ENCODE measurements at regions not wholly inside any gene's neighbourhood (a gene's known extent, or its start where the extent isn't known, plus 50 kb on each side); places are given as distances from the start of the nearest gene placed in this dataset.

DNA sequence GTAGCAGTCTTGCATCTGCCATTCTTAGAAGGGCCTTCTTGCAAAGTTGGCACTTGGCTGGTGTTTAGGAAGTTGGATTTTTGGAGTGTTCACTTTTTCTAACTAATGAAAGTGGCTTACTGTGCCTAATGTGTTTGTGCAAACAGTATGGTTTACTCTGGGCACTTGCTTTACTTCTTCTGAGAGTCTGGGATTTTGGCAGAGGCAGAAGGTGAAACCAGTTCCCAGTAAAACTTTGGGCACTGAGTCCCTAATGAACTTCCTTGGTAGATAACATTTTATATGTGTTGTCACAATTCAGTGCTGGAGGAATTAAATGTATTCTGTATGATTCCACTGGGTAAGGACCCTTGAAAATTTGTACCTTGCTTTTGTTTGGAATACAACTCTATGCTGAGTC, 155.7 kb downstream of the FAM170A start:
- no peak for DNase-seq
- intact Hi-C loops (cut with DNase I), result no loop called here

DNA sequence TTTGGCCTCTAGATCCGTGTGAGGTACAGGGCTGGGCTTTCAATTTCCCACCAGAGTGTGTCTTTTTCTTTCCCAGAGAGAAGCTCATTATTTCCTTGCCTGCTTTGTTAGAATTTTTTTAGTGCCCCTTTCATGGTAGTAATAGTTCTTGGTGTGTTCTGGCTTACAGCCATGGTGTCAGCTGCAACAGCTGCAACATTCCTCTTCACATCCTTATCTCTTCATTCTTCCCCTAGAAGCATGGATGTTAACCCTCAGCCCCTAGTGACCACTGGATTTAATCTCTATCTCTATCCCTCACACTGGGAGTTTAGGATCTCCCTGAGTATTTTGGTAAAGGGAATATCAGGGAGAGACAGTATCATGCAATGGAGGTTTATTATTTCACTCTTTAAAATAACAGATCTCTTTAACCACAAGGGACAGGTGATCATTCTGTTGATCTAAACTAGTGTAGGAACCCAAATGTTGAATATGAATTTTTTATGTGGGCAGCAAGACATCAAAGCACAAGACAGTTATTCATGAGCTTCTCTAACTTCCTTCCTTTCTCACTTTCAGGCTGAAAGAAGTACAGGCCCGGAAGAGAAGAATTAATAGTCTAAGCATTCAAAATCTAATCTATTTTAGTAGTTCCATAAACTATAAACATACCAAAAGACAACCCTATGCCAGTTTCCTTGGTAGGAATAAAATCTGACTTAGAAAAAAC, 160.2 kb downstream of the FAM170A start:
- intact Hi-C loops (cut with DNase I), result no loop called here
- no peak for DNase-seq

DNA sequence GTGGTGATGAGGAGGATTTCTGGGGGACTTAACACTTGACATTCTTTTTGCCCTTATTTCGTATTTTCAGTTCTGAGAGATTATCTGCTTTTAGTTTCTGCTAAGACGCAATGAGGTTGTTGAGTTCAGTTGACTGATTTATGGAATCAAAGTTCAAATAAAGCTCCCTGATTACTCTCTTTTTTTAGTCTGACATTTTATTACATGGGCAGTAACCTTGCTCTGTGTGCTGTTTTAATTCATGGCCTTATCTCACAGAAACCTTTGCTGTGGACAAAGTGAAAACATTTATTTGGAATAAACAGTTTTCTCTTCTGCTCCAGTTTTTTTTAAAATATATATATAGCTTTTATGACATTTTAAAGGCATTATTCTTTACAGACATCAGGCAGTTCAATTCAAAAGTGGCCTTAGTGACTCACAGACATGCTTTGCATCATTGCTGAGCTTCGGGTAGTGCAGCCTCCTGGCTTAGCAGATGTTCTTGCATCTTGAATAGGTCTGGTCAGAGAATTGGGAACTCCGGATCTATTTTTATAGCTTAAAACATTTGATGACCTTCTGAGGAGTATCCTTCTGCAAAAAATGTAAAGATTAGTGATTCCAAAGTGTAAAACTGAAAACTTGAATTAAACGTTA, 162.9 kb downstream of the FAM170A start:
- intact Hi-C loops (cut with DNase I), result no loop called here
- no peak for DNase-seq

DNA sequence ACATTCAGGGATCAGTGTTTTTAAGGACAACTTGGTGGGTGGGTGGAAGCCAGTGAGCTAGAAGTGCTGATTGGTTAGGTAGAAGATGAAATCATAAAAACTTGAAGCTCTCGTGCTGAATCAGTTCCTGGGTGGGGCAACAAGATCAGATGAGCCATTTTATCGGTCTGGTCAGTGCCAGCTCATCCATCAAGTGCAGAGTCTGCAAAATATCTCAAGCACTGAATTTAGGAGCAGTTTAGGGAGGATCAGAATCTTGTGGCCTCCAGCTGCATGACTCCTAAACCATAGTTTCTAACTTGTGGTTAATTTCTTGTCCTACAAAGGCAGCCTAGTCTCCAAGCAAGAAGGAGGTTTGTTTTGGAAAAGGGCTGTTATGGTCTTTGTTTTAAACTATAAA, 166.4 kb downstream of the FAM170A start:
- DNase-seq, result no peak
- intact Hi-C loops (cut with DNase I), result no loop called here

DNA sequence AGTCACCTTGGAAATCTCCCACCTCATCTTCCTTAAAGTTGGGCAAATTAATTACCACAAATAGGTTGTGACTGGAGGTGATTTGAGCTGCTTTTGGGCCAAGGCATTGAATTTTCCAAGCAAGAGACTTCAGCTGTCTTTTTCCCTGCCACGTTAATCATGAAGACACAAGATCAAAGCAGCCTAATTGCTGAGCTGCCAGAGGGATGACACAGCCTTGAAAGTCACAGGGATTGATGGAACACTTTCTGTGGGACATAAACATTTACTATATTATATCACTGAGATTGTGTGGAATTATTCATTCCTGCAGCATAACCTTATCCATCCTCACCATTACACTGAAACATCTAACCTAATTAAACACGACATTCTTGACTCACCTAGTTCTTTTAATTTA, 172.2 kb downstream of the FAM170A start:
- no peak for DNase-seq
- intact Hi-C loops (cut with DNase I), result no loop called here

DNA sequence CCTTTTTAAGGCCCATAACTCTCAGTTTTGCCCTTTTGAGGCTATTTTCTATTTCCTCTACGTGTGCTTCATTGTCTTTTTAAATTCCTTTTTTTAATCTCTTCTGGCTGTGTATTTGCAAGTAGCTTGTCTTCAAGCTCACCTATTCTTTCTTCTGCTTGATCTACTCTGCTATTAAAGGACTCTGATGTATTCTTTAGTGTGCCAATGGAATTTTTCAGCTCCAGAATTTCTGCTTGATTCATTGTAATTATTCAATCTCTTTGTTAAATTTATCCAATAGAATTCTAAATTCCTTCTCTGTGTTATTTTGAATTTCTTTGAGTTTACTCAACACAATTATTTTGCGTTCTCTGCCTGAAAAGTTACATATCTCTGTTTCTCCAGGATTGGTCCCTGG, 178.7 kb downstream of the FAM170A start:
- intact Hi-C loops (cut with DNase I), result no loop called here
- no peak for DNase-seq

DNA sequence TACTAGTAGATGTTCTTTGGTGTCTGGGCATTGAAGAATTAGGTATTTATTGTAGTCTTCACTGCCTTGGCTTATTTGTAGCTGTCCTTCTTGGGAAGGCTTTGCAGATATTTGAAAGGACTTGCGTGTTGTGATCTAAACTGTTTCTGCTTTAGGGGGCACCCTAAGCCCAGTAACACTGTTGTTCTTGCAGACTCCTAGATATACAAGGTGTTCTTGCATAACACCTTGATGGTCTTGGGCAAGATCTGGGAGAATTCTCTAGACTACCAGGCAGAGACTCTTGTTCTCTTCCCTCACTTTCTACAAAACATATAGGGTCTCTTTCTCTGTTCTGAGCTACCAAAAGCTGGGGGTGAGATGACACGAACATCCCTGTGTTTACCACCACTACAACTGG, 179.1 kb downstream of the FAM170A start:
- no peak for DNase-seq
- intact Hi-C loops (cut with DNase I), result no loop called here

DNA sequence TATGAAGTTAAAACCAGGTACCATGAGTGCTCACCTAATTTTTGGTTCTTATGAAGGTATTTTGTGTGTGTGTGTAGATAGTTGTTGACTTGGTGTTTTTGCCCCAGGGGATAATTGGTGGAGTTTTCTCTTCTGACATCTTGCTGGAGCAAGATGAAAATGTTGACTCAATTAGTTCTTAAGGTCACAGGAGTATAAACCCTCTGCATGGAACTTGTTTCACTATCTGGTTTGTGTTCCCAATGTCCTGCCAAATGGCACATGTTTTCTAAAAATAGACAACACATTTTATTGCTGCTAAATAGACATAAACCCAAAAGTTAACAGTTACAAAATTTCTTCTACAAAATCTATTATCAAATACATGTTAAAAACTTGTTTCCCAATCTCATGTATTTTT, 180.9 kb downstream of the FAM170A start:
- no peak for DNase-seq
- intact Hi-C loops (cut with DNase I), result no loop called here

DNA sequence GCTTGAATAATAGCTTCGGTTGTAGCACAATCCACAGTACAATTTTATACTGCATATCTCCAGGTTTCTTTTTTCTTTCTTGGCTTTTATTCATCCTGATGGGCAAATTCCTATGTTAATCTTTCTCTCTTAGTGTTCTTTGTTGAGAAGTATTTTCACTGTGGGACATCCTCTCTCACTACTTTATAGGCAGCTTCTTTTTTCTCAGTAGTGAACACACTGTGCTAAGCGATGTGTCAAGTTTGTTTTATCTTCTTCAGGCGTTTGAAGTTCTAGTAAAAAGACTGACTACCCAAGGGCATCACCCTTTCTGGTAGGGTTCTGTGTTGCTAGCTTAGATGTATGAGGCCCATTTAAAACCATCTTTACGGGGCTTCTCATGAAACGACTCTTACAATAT, 182.1 kb downstream of the FAM170A start:
- intact Hi-C loops (cut with DNase I), result no loop called here
- no peak for DNase-seq

DNA sequence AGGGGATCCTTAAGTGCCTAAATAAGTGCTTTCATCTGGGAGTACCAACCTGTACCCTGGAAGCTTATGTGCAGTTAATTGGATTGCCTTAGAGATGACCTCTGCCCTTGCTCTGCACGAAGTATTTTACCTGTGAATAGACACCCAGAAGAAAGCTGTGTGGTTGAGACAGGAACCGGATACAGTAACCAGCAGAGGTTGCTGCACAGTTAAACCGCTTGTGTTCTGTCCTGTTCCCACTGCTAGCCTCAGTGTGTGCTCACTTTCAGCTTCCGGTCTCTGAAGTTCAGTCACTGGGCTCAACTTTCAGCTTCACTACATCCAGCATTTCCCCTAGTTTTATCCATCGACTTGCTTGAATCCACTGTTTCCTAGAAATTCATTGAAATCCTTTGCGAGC, 185.3 kb downstream of the FAM170A start:
- DNase-seq, result no peak
- intact Hi-C loops (cut with DNase I), result no loop called here

DNA sequence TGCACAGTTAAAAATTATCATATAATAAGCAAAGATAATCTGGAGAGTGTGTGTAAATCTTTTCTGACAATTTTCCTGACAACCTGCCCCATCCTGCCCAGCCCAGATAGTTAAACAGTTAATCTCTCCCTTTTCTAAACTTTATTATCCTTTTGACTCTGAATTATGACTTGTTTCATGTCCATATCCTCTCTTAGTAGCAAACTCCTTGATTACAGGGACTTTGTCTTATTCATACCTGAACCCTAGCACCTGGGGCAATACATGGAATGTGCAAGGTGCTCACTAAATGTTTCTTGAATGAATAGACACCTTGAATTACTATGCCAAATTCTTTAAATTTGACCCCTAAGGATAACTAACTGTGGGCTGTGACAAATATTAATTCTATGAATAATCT, 186.7 kb downstream of the FAM170A start:
- intact Hi-C loops (cut with DNase I), result no loop called here
- no peak for DNase-seq

DNA sequence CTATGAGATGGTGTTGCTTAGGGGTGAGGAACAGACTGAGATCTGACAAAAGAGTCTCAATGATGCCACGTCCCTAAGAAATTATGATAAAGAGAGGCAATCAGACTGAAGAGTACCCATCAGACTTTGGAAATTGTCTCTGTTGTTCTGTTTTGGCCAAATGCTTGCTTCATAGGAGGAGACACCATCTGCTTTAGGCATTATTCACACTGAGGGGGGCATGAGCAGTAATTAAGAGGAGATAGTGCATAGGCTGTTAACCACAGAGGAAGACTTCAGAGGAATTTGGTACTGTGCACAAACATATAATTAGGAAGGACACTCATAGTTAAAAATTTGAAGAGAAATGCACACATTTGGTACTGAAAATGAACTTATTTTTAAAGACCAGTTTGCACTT, 190.7 kb downstream of the FAM170A start:
- intact Hi-C loops (cut with DNase I), result no loop called here
- no peak for DNase-seq

DNA sequence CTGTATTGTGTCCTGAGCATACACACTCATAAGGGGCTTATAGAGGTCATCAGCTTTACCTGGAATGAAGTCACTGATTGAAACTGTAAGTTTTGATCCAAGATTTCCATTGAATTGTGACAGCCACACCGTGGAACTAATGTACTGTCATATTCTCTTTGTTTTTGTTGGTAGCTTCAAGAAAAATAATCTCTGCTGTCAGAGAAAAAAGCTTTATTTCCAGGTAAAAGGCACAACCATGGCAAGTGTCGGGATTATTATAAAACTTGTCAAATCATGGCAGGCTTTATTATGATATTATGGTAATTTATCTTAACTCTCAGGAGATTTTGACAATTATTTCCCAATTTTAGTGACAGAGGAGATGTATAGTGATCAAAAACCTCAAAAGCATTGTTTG, 191.2 kb downstream of the FAM170A start:
- no peak for DNase-seq
- intact Hi-C loops (cut with DNase I), result no loop called here

DNA sequence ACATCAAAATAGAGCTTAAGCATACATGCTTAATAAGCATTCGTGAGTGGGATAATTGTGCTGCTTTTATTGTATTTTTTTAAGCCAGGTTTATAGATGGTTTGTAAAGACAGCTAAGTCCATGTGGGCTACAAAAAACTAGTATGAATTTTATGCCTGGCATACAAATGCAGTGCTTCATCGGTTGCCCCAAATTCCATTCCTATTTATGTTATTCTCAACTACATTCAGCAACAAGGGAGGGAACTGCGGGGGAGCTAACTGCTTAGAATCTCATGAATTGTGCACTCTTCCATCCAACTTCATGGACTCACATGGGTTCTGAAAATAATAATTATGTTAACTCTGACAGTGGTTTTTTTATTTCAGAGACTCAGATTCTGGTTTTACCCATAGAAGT, 199.2 kb downstream of the FAM170A start:
- DNase-seq, result no peak
- intact Hi-C loops (cut with DNase I), result no loop called here

DNA sequence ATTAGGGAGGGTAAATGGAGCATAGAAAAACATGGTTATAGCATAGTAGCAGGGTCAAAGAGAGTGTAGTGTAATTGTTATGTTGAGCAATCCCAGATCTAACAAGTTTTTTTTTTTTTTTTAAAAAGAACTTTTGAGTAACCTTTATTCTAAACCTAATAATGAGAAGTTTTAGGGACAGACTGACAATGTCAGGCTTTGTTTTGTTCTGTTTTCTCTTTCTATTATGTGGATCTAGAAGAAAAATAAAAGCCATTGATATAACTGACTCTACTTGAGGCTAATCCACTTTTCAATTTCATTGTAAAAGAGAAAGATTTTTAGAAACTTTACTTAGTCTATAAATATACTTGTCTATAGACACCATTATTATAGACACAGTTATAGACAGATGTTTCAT, 200.0 kb downstream of the FAM170A start:
- intact Hi-C loops (cut with DNase I), result no loop called here
- DNase-seq, result no peak

DNA sequence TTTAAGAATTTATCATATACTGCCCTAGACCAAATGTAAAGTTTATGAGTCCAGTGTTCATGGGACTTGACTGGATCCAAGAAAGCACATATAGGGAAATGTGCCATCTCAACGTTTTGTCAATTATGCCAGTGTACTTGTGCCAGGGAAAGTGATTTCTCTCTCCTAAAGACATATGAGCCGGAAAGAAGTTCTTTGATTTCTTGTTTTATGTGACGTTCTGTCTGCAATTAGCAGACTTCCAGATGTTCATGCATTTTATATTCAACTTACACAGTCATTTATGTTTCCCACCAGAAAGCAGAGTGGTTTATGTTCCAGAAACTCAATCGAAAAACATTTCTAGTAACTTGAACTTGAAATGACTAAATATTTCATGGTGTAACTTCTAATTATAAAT, 203.8 kb downstream of the FAM170A start:
- no peak for DNase-seq

DNA sequence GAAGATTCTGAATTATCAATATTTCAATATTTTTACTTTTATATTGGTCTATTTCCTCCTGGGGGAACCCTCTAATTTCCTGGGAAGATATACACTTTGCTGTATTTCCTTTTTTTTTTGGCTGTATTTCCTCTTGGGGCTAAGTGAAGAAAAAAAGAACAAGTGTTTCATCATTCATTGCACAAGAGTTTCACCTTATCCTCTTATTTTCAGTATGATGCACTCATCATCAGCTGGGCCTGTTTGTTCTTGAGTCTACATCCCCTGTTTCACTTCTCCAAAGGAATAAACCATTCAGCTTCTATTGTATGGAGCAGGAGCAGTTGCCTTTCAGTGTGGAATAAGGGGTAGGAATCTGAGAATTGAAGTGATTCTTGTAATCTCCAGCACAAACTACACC, 210.8 kb downstream of the FAM170A start:
- DNase-seq, result no peak
- intact Hi-C loops (cut with DNase I), result no loop called here

More for the DNA sequence above, 203.8 kb downstream of the FAM170A start:
- intact Hi-C loops (cut with DNase I), result no loop called here

DNA sequence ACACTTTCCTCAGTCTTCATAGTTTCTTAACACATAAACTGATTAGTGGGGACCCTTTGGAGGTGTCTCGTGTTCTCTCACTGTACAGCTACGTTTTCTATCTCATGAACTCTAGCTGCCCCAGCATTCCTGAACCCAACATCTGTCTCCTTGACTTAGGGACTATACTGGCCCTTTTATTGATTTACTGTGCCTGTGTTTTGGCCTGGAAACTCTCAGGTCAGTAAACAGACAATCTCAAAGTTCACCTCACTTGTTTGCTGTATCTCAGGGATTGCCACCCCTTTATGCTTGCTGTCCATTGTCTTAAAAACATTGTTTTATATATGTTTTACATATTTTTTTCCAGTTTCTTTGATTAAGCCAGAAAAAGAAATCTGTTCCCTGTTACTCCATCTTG, 222.8 kb downstream of the FAM170A start:
- intact Hi-C loops (cut with DNase I), result no loop called here
- DNase-seq, result no peak

DNA sequence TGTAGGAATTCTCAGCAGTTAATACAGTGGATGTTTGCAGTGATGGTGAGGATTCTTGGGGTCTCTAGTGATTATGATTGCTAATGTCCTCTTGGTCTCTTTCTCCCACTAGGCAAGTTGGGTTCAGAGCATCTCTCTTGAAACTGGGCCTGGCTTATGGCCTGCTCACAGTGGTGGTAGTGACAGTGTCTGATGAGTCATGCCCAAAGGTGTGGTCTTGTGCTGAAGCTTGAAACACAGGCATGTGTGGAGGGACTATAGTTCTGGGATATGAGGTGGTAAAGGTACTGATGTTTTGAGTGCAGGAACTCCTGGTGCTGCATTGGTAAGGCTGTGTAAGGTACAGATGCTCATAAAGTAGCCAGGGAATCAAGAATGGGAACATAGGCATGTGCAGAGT, 231.1 kb downstream of the FAM170A start:
- DNase-seq, result no peak
- intact Hi-C loops (cut with DNase I), result no loop called here

DNA sequence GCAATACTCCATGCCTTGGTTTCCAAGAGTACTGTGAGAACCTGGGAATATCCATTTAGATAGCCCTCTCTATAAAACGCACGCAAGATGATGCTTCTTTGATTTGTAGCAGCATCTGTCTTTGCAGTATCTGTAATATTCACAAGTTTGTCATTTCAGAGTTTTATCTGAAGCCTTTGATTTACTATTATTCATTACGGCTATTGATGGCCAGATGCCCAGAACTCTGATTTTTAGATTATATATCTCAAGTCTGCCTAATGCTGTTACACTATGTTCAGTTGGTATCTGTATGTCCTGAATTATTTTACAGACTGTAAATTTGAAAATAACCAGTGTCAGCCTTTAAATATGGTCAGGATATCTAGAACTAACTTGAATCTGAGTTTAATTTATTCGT, 233.3 kb downstream of the FAM170A start:
- no peak for DNase-seq
- intact Hi-C loops (cut with DNase I), result no loop called here

DNA sequence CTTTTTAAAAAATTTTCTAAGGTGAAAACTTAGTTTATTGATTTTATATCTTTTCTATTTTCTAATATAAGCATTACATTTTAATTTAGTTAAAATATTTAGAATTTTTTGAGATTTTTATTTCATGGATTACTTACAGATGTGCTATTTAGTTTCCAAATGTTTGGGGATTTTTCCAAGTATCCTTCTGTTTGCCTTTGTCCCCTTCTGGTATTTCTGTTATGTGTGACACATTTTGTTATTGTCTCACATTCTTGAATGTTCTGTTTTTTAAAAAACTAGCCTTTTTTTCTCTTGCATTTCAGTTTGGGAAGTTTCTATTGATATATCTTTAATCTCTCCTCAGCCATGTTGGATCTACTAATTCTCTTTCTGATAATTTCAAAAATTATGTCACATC, 234.9 kb downstream of the FAM170A start:
- no peak for DNase-seq
- intact Hi-C loops (cut with DNase I), result no loop called here

DNA sequence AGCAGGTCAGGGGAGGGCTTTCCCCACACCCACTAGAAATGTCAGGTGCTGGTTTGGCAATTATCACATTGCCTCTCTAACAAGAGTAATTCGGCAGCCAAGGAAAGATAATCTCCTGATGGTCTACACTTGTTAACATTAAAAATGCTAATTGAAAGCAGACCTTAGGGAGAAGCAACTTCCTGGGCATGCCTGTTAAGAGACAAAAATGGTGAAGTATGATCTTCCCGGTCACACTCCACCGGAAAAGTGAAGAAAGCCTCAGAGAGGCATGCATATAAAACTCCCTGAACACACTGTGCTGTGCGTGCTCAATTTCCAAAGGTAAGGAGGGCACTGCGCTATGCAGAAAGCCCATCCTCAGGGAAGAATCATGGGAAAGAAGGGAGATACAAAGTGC, 244.3 kb downstream of the FAM170A start:
- no peak for DNase-seq
- intact Hi-C loops (cut with DNase I), result no loop called here

DNA sequence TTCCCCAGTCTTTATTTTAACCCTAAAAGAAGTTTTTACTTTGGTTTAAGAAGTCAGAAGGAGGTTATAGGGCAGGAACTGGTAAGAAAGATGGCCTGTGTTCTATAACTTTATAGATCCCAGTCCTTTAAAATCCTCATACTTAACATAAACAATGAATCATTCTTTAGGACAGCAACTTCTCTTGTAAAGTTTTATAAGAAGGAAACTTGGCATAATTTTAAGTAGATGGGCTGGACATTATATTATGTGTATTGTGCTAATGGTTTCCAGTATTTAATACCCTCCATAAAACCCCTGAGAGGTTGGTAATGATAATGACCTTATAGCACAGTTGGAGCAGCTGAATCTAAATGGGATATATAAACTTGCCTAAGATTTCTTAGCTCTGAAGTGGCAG, 247.2 kb downstream of the FAM170A start:
- no peak for DNase-seq
- intact Hi-C loops (cut with DNase I), result no loop called here
